HCT116 (cell line): ENCODE measurements at regions not wholly inside any gene's neighbourhood (a gene's known extent, or its start where the extent isn't known, plus 50 kb on each side); places are given as distances from the start of the nearest gene placed in this dataset.

Experiments used
- ATAC-seq: fragments of 200-7000 bp; cut with Tn5 transposase; 2 replicates; pipeline ENCODE4 v1.9.1; 2020; ENCODE audit warnings: mild to moderate bottlenecking, moderate library complexity
- BruUV-seq: library from RNA; stranded (reverse); fragments of 400-500 nt; replicated peaks from 2 replicates; lab custom pipeline; 2021; lab: Mats Ljungman, UMichigan
- CTCF ChIA-PET: fragments of 300-600 bp; sonication (Branson Sonifier 250); formaldehyde crosslinking; loops from one replicate; lab custom pipeline; 2021; ENCODE audit warnings: antibody characterized with exemption; lab: Charles Lee
- POLR2A ChIA-PET: fragments of 300-600, 350-600 bp; sonication (Branson Sonifier 250); formaldehyde crosslinking; loops from one replicate; lab custom pipeline; 2021; ENCODE audit warnings: antibody characterized with exemption; lab: Charles Lee
- RAD21 ChIA-PET, 2 experiments: fragments of 300-600 bp; sonication (Branson Sonifier 250); formaldehyde crosslinking; loops; one replicate each; lab custom pipeline; 2023; ENCODE audit warnings: low total read pairs in 2 of 2; ENCODE audit not compliant: uncharacterized antibody in 2 of 2, unreplicated experiment in 2 of 2, low non-redundant PET in 1 of 2; lab: Charles Lee
- DNase-seq: peaks from one replicate; pipeline ENCODE4 v3.0.0-alpha.2; 2010; ENCODE audit warnings: low read depth, low spot score
- H2AFZ ChIP-seq: fragments of 200-600 bp; shearing (Covaris generic), sonication (generic); 2 replicates; pipeline ENCODE4 v1.6.1; 2017; ENCODE audit warnings: low read depth, mixed run types, mixed read lengths, antibody characterized with exemption, low read length; ENCODE audit not compliant: poor library complexity, severe bottlenecking
- H3K27ac ChIP-seq: 2 replicates; pipeline ENCODE4 v1.5.1; 2012; ENCODE audit warnings: low read depth, low read length
- H3K27me3 ChIP-seq: fragments of 200-600 bp; sonication (generic); 2 replicates; pipeline ENCODE4 v1.6.1; 2016; ENCODE audit warnings: mixed run types, low read length, mixed read lengths; ENCODE audit not compliant: insufficient read depth
- H3K36me3 ChIP-seq, 2 experiments: fragments of 200-500 bp in 1 of 2; fragments of 200-600 bp in 1 of 2; sonication (Bioruptor generic) in 1 of 2; sonication (generic) in 1 of 2; 2 replicates each; pipeline versions ENCODE4 v1.5.1 to v1.6.1; 2014 to 2016; ENCODE audit warnings: low read length in 2 of 2, inconsistent platforms in 1 of 2, mixed read lengths in 1 of 2, mixed run types in 1 of 2; ENCODE audit not compliant: insufficient read depth in 2 of 2, control insufficient read depth in 1 of 2
- H3K4me1 ChIP-seq, 2 experiments: fragments of 200-600 bp in 1 of 2; sonication (generic) in 1 of 2; 2 replicates each; pipeline versions ENCODE4 v1.5.1 to v1.6.1; 2012 to 2017; ENCODE audit warnings: low read length in 2 of 2, inconsistent platforms in 1 of 2, mild to moderate bottlenecking in 1 of 2, mixed read lengths in 1 of 2, mixed run types in 1 of 2, moderate library complexity in 1 of 2; ENCODE audit not compliant: insufficient read depth in 2 of 2, control insufficient read depth in 1 of 2
- H3K4me2 ChIP-seq: fragments of 200-600 bp; sonication (generic); 2 replicates; pipeline ENCODE4 v1.6.1; 2017; ENCODE audit warnings: mixed run types, low read length, mixed read lengths
- H3K4me3 ChIP-seq, 2 experiments: fragments of 200-600 bp in 1 of 2; sonication (generic) in 1 of 2; replicated peaks in 1 of 2; 2 replicates each; pipeline ENCODE4 v1.5.1; 2011 to 2016; ENCODE audit warnings: low read length in 2 of 2, control low read depth in 1 of 2, low read depth in 1 of 2, mild to moderate bottlenecking in 1 of 2, mixed read lengths in 1 of 2, mixed run types in 1 of 2
- H3K79me2 ChIP-seq: fragments of 200-600 bp; sonication (generic); 2 replicates; pipeline ENCODE4 v1.6.1; 2017; ENCODE audit warnings: mild to moderate bottlenecking, mixed run types, low read length, moderate library complexity, mixed read lengths; ENCODE audit not compliant: insufficient read depth
- H3K9ac ChIP-seq: fragments of 200-600 bp; sonication (generic); 2 replicates; pipeline ENCODE4 v1.6.1; 2016; ENCODE audit warnings: low read length, mixed read lengths
- H3K9me2 ChIP-seq: fragments of 200-600 bp; sonication (generic), shearing (Covaris generic); 2 replicates; pipeline ENCODE4 v1.6.1; 2017; ENCODE audit warnings: mixed run types, mild to moderate bottlenecking, moderate library complexity; ENCODE audit not compliant: insufficient read depth
- H3K9me3 ChIP-seq, 2 experiments: fragments of 200-500 bp in 1 of 2; fragments of 200-600 bp in 1 of 2; sonication (Bioruptor generic) in 1 of 2; sonication (generic) in 1 of 2; 2 replicates each; pipeline ENCODE4 v1.6.1; 2014 to 2017; ENCODE audit warnings: low read length in 2 of 2, mixed read lengths in 2 of 2, inconsistent platforms in 1 of 2, low read depth in 1 of 2, mild to moderate bottlenecking in 1 of 2, mixed run types in 1 of 2, moderate library complexity in 1 of 2; ENCODE audit not compliant: control insufficient read depth in 1 of 2, insufficient read depth in 1 of 2
- H4K20me1 ChIP-seq: fragments of 200-600 bp; sonication (generic), shearing (Covaris generic); 2 replicates; pipeline ENCODE4 v1.6.1; 2017; ENCODE audit warnings: mixed run types, mild to moderate bottlenecking, moderate library complexity; ENCODE audit not compliant: insufficient read depth
- CBX3 ChIP-seq: IDR thresholded peaks from 2 replicates; pipeline ENCODE4 v1.6.1; 2012; ENCODE audit warnings: low read depth
- CEBPB ChIP-seq: IDR thresholded peaks from 2 replicates; pipeline ENCODE4 v1.6.1; 2012; ENCODE audit warnings: low read depth
- EZH2phosphoT487 ChIP-seq: fragments of 200-600 bp; IDR thresholded peaks from 2 replicates; pipeline ENCODE4 v1.6.1; 2018; ENCODE audit warnings: antibody characterized with exemption, borderline replicate concordance
- FOSL1 ChIP-seq: IDR thresholded peaks from 2 replicates; pipeline ENCODE4 v1.6.1; 2012; ENCODE audit warnings: low read depth
- JUND ChIP-seq: IDR thresholded peaks from 2 replicates; pipeline ENCODE4 v1.6.1; 2012
- POLR2A ChIP-seq: IDR thresholded peaks from 2 replicates; pipeline ENCODE4 v1.7.0; 2011; ENCODE audit warnings: borderline replicate concordance; ENCODE audit not compliant: insufficient read depth, insufficient read length; ENCODE audit errors: extremely low read depth
- REST ChIP-seq: IDR thresholded peaks from 2 replicates; pipeline ENCODE4 v1.6.1; 2012; ENCODE audit warnings: low read depth
- SIN3A ChIP-seq: IDR thresholded peaks from 2 replicates; pipeline ENCODE4 v1.6.1; 2012; ENCODE audit warnings: low read depth
- SP1 ChIP-seq: IDR thresholded peaks from 2 replicates; pipeline ENCODE4 v1.6.1; 2012; ENCODE audit warnings: low read depth
- SRF ChIP-seq: IDR thresholded peaks from 2 replicates; pipeline ENCODE4 v1.6.1; 2012; ENCODE audit warnings: low read depth
- YY1 ChIP-seq: IDR thresholded peaks from 2 replicates; pipeline ENCODE4 v1.6.1; 2011; ENCODE audit warnings: low read length, low read depth, moderate library complexity, mild to moderate bottlenecking; ENCODE audit not compliant: insufficient replicate concordance; ENCODE audit errors: extremely low read depth
- ZBTB33 ChIP-seq: IDR thresholded peaks from 2 replicates; pipeline ENCODE4 v1.6.1; 2011; ENCODE audit warnings: mild to moderate bottlenecking, low read length, moderate library complexity; ENCODE audit not compliant: insufficient replicate concordance; ENCODE audit errors: extremely low read depth
- ZNF274 ChIP-seq: fragments of 200-500 bp; sonication (Bioruptor generic); IDR thresholded peaks from 2 replicates; pipeline ENCODE4 v1.6.1; 2014; ENCODE audit warnings: mild to moderate bottlenecking, low read depth, low read length, inconsistent platforms
- intact Hi-C: fragments of 100-400 bp; cut with micrococcal nuclease; formaldehyde crosslinking; loops from 2 replicates; pipeline ENCODE4 v1.10.0; 2022
- TF ChIP-seq, protein P1 (sequence below), 3 experiments: fragments of 200-600 bp in 1 of 3; sonication (generic) in 1 of 3; IDR thresholded peaks in 2 of 3; conservative IDR thresholded peaks in 1 of 3; 2 replicates each; pipeline ENCODE4 v1.5.1; 2012 to 2017; ENCODE audit warnings: low read depth in 2 of 3, low read length in 2 of 3, antibody characterized with exemption in 1 of 3, borderline replicate concordance in 1 of 3, control low read depth in 1 of 3, mild to moderate bottlenecking in 1 of 3, mixed read lengths in 1 of 3, mixed run types in 1 of 3, moderate library complexity in 1 of 3; ENCODE audit not compliant: insufficient read depth in 1 of 3
- TF ChIP-seq, protein P2 (sequence below): IDR thresholded peaks from 2 replicates; pipeline ENCODE4 v1.6.1; 2012

DNA sequence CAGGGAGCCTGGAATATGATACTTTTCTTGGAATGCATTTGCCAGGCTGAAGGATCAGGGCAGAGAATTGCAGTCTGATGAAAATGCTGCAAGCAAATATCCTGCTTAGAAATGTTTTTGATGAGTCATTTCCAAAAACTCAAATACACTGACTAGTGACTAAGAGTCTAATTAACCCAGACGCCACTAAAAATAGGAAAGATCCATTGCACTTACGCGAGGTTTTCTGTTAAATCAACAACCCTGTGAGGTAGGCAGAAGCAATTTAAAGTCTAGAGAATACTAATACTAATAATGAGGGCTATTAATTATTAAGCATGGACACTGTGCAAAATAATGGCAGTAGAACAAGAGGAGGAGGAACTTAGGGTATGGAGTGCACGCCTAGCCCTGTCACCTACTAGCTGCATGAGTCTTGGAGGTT is 130.1 kb upstream of the DOK5 start:
- DNase-seq (peak; percentile 7), ATAC-seq (peak; percentile 50; the same call in 1 of the 2 replicates)
- Histone ChIP-seq H3K9me3 (no peaks in the 10 kb centered on the region), H3K4me1 (peaks cover 19 to 20% of the 10 kb centered on the region in 2 experiments; a peak in 3 of 4 replicates), H3K9me2 (no peaks in the 10 kb centered on the region), H3K27me3 (no peaks in the 10 kb centered on the region), H3K27ac (no peak overlapping the region; the same call in 1 of the 2 replicates), H3K4me2 (peak overlapping the region; percentile 21), H4K20me1 (no peaks in the 10 kb centered on the region), H3K9ac (no peak overlapping the region), H2AFZ (no peak overlapping the region), H3K4me3 (no peak overlapping the region), H3K79me2 (no peaks in the 10 kb centered on the region), H3K36me3 (no peaks in the 10 kb centered on the region)
- intact Hi-C loops: no loop called here
- POLR2A ChIA-PET: no interaction called here
- BruUV-seq: no TSS peak
- TF ChIP-seq ZNF274 (no peak), JUND (0 out of 2 replicates have a peak, but pooled peaks have one; percentile 41), ZBTB33 (no peak), SP1 (peak; percentile 26; the same call in 1 of the 2 replicates), FOSL1 (peak; percentile 64), CEBPB (0 out of 2 replicates have a peak, but pooled peaks have one; percentile 27), POLR2A (no peak), SIN3A (no peak), REST (no peak), CBX3 (no peak), SRF (no peak), YY1 (no peak), EZH2phosphoT487 (no peak)
- TF ChIP-seq, protein P1, sequence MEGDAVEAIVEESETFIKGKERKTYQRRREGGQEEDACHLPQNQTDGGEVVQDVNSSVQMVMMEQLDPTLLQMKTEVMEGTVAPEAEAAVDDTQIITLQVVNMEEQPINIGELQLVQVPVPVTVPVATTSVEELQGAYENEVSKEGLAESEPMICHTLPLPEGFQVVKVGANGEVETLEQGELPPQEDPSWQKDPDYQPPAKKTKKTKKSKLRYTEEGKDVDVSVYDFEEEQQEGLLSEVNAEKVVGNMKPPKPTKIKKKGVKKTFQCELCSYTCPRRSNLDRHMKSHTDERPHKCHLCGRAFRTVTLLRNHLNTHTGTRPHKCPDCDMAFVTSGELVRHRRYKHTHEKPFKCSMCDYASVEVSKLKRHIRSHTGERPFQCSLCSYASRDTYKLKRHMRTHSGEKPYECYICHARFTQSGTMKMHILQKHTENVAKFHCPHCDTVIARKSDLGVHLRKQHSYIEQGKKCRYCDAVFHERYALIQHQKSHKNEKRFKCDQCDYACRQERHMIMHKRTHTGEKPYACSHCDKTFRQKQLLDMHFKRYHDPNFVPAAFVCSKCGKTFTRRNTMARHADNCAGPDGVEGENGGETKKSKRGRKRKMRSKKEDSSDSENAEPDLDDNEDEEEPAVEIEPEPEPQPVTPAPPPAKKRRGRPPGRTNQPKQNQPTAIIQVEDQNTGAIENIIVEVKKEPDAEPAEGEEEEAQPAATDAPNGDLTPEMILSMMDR (IDR thresholded peaks at IDR 0.05 in 2 of 3, conservative IDR thresholded peaks at IDR 0.05 in 1 of 3; ENCODE audit: borderline replicate concordance in 1 of 3, insufficient read depth in 1 of 3, low read depth in 2 of 3, low read length in 2 of 3): no peak
- TF ChIP-seq, protein P2, sequence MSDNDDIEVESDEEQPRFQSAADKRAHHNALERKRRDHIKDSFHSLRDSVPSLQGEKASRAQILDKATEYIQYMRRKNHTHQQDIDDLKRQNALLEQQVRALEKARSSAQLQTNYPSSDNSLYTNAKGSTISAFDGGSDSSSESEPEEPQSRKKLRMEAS: no peak
- RAD21 ChIA-PET: no interaction called here
- CTCF ChIA-PET: no interaction called here
